Renal cortex interstitium (tissue), 11 donors: ENCODE measurements at regions not wholly inside any gene's neighbourhood (a gene's known extent, or its start where the extent isn't known, plus 50 kb on each side); places are given as distances from the start of the nearest gene placed in this dataset.
A peak's percentile ranks its signal among the peaks of the same experiment; 100 is the strongest.

Experiments
- DNase-seq, 11 donors: peaks; one replicate each; pipeline ENCODE4 v3.0.0-alpha.2; 2013; ENCODE audit warnings: low read depth in 9 of 11, low spot score in 4 of 11; ENCODE audit errors: extremely low read depth in 1 of 11

DNA sequence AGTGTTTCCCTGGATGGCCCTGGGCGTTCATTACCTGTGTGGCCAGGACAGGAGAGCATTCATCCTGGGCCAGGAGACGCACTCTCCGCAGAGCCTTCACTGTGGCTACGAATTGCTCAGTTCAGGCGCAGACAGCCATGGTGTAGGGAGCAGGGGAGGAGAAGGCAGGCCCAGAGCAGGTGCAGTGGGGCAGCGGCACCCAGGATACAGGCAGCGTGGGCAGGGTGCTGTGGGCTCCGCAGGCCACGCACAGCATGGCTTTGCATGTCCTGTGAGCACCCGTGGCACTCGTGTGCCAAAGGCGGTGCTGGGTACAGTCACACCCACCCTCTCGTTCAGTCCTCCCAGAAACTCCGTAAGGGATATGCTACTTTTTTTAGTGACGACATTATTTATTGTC is 124.2 kb upstream of the B3GAT1 start:
- DNase-seq: no peak

DNA sequence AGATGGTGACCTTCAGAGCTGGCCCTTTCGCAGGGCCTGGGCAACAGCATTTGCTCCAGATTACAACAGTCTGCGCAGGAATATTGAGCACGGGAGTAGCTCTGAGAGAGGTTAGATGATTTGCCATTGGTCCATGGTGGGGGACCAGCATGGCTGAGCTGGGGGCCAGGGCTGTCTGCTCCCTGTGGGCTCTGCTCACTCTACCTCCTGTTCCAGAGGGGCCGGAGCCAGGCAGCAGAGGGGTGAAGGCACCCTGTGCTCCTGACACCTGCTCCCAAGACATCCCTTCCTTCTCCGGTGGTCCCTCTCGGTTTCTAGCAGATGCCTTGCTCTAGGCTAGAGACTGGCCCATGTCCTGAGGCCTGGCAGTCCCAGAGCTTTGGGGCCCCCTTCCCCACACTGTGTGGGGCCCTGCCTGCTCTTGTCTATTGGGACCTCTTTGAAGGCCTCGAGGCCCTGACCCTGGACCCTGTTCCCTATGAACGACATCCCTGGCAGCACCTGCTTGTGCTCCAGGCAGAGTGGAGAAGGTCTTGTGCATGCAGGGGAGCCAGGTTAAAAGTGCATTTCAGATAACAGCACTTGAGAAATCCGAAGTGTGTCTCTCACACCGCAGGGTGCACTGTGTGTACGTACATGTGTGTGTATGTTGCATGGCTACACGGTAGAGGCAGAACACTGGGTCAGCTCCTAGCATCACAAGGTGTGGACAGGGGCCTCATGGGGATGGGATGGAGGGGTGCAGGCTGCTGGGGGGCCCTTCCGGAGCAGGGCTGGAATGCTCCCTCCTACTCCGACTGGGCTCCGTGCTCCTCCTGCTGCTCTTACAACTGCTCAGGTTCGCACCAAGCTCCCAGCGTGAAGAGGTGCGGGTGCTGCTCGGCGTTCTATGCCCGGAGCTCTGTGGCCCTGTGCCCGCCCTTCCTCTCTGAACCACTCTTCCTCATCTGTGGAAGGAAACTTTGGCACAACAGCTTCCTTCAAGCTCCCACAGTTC is 123.3 kb upstream of the B3GAT1 start:
- DNase-seq: no peak

DNA sequence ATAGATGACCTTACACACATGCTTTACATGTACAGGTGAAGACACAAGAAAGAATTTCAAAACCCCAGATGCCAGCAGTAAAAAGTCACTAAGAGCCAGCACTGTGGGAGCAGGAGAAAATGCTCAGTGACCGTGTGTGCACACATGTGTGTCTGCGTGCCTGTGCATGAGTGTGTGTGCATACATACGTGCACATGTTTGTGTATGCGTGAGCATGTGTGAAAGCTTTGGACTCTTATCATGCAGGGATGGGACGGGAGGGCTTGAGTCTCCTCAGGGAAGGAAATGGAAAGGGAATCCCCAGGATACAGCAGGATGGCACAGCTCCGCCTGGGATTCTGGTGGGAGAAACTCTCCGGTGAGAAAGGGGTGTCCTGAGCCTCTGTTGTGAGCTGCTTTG is 121.5 kb upstream of the B3GAT1 start:
- DNase-seq: no peak

DNA sequence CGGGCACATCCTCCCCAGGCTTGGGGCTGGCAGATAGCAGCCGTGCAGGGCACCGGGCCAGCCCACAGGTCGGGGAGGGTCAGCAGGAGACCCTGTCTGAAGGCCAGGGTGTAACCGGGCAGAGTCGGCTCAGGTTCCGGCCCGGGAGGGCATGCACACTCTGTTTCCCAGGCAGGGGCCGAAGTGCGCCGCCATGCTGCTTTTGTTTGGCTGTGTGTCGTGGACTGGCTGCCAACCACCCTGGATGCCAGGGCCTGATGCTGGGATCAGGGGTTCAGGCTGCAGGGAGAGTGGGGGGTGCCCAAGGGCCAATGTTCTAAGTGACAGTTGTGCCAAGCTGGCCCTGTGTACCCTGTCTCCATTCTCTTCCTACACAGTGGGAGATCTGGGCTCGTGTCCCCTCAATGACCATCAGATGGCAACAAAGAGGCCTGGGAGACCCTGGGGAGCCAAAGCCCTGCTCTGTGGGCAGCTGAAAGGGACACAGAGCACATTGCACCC is 120.9 kb upstream of the B3GAT1 start:
- no peak for DNase-seq

DNA sequence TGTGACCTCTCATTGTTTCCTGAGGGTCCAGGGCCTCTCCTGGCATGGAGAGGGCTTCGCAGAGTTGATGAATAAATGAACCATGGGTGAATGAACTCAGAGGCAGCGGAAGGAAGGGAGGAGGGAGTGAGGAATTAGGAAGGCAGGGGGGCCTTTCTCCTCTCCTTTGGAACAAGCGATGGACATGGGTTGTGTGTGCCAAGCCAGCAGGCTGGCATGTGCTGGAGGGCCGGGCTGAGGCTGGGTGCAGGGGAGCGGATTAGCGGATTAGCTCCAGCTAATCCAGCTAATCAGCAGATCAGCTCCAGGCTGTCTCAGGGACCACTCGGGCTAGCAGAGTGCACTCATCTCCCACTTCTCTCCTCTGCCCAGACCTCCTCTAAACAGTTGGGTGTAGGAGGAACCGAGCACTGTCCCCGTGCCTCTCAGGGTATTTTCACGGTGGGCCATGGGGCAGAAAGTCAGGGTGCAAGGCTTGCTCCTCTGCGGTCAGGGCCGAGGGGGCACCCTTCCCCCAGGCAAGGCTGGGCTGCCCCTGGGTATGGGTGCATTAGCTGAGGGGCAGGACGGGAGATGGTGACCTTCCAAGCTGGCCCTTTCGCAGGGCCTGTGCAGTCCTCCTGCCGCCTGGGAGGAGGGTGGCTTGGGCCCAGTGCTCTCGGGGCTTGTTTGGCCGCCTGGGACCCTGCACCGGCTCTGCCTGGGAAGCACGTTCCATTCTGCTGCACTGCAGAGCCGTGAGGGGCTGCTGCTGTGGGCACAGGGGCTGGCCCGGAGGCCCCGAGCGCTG is 120.3 kb upstream of the B3GAT1 start:
- DNase-seq: no peak

DNA sequence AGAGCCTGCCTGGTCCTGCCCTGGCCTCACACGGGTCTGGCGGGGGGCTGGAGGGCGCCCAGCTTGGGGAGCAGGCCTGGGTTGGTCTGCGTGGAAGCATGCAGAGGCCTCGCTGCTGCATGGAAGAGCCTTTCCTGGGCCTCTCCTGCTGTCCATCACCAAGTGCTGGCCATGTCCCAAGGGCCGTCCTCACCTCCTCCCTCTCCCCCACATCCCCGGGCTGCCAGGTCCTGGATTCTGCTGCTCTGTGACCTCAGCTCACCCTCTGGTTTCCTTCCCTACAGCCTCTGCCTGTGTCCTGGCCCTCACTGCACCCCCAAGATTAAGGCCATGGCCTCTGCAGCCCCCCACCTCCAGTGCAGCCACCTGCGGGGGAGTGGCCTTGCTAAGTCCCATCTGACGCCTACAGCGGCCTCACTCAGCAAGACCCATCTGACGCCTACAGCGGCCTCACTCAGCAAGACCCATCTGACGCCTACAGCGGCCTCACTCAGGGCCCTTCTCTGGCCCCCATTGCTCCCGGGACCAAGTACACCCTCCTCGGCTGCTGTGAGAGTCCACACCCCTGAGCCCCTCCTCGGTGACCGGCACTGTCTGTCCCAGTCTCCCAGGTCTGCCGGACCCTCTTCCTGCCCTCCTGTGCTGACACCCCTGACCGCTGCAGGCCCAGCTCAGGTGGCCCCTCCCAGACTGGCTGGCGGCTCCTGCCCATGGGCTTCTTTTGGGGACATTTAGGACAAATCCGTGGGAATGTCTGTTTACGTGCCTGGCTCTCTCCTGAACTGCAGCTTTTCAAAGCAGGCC is 119.5 kb upstream of the B3GAT1 start:
- DNase-seq: no peak

DNA sequence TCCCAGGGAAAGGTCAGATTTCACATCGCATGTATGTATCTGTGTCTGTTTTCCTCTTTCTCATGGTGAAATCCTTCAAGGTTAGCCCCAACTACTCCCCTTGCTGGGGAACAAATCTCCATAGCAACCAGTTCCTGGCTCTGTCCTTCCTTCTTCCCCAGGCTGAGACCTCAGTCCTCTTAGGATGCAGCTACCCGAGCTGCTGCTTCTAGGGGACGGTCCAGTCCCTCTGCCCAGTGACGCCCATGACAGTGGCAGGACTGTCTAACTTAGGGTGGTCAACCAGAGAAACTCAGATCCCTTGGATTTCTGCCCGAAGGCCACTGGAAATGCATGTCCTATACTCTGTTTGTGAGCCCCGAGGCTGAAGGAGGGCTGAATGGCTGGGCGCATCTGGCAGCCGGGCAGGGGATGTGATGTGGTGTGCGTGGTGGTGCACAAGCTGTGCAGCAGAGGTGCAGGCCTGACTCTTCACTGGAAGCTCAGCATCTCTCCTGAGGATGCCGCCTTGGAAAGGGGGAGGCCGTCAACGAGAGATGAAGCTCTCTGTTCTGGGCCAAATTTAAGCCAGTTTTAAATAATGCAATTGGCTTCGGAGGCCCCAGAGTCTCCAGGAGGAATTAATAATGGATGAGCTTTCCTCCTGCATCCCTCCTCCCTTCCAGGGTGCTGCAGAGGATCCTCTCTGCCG is 118.7 kb upstream of the B3GAT1 start:
- DNase-seq: no peak

DNA sequence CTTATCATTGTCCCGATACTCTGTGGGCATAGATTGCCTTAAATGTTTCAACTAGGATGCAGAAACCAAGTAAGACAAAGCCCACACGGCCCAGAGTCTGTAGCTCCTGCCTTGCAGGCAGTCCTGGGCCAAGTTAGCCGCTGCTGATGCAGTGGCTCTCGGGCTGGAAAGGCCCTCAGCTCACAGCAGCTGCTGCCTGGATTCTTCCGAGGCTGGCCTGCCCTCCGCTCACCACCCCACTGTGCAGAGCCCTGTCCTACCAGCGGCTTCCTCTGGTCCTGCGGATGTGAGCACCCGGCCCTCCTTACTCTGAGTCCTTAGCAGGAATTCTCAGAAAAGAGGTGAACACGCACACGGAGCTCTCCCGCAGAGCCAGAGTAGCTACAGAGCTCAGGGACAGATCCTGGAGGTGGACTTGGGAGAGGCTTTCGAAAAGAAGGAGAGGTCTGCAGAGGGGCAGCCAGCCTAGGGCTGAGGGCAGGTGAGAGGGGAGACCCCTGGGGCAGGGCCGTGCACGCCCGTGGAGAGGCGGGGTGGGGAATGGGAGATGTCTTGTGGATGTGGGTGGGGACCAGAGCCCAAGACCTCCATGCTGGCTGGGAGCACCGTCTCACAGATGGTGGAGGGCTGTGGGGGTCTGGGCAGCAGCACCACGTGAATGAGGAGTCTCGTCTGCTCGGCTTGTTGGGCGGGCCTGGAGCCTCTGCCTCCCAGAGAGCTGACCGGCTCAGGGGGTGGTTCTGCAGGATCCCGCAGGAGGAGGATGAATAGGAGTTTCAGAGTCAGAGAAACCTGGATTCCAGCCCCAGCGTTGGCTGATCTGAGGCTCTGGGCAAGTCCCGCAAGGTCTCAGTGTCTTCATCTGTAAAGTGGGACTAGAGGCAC is 117.4 kb upstream of the B3GAT1 start:
- no peak for DNase-seq

DNA sequence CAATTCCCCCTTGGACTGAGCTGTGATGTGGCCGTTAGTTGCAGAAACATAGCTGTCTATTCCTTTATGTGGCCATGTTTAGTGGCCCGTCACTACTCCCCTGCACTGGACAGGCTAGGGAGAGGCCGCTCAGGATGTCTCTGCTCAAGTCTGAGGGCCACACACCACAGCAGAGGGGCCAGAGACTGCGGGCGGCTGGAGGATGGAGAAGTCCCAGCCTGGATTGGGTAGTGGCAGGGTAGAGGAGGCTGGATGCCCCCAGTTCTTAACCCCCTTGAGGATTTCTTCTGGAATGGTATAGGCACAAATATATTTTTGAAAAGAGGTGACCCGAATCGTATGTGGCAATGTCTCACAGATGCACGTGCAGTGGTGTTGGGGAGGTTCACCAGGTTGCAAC is 116.4 kb upstream of the B3GAT1 start:
- DNase-seq: no peak

DNA sequence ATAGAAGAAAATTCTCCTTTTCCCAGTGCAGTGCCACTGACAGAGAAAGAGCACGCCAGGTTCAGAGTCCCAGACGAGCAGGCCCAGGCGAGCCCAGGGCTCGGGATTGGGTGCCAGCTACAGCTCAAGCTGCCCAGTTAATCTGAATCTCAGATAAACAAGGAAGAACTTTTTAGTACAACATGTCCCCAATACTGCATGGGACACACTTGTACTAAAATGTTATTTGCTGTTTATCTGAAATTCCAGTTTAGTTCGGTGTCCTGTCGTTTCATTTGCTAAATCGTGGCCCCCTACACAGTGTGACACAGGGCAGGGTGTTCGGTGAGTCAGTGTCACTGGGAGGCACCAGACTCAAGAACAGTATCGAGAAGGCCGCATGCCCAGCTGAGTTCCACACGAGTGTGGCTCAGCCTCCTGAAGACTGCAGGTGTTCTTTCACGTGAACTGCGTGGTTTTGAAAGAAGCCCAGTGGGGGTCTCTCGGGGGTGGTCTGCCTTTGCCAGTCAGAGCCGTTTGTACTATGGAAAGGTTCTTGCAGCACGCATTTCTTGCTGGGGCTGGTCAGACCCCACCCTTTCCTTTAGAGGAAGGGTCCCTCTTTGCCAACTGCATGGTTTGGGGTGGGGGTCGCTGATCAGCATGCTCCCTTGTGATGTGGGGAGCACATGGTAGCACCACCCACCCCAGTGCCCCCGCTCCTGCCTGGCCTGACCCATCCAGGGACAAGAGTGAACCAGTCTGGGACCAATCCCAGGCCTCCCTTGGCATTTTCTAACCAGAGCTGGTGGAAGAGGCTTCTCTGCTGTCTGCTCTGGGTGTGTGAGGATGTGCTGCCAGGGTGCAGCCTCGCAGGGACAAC is 115.6 kb upstream of the B3GAT1 start:
- no peak for DNase-seq

DNA sequence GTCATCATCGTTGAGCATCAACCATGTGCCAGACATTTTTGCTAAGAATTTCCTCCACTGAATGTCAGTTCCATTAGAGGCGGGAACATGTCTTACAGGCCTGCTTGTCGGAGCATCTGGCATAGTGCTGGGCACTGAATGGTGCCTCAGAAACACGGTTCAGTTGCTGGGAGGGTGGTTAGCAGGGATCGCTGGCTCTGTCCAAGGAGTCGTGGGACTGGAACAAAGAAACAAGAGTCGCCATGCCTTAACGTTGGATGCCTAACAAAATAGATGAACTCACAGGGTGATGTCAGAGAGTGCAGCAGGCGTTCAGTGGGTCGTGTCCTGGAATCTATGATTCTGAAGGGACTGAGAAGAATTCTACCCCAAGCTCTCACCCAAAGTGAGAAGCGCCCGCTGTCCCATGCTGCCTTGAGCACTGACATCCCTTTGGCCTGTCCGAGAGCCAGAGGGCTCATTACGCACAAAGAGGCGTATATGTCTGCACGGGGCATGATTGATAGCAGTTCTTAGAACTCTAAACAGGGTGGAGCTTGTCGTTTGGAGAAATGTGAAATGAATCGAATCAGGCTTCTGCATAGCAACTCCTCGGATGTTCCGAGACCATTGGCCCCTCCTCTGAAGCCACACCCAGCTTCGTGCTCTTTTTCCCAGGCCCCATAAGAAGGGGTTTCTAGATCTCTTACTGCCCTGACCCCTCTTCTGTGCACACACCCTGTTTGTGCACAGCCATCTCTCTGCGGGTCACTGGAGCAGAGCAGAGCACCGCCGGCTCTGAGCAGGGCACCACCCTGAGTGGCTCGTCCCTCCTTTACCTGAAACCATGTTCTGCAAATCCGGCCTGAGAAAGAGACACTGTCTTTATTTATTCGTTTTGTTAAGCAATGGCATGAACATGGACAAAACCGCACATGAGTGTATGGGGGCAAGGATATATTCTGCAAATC is 113.1 kb upstream of the B3GAT1 start:
- DNase-seq: peak in 5 of 11 donors; percentile 8 to 11 (median 11)

DNA sequence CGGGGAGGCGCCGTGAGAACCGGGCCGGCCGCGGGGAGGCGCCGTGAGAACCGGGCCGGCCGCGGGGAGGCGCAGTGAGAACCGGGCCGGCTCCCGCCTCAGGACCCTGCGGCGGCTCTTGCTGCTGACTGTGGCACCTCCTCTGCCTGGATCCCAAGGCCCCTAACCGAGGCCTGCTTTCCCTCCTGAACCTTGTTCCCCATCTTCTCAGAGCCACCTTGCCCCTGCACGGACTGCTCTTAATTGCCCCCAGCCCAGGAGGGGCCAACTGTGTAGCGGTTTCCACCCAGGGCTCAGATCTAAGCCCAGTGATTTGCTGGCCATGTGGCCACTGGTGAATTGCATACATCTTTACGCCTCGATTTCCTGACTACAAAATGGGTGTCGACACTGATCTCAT is 112.2 kb upstream of the B3GAT1 start:
- DNase-seq: no peak

DNA sequence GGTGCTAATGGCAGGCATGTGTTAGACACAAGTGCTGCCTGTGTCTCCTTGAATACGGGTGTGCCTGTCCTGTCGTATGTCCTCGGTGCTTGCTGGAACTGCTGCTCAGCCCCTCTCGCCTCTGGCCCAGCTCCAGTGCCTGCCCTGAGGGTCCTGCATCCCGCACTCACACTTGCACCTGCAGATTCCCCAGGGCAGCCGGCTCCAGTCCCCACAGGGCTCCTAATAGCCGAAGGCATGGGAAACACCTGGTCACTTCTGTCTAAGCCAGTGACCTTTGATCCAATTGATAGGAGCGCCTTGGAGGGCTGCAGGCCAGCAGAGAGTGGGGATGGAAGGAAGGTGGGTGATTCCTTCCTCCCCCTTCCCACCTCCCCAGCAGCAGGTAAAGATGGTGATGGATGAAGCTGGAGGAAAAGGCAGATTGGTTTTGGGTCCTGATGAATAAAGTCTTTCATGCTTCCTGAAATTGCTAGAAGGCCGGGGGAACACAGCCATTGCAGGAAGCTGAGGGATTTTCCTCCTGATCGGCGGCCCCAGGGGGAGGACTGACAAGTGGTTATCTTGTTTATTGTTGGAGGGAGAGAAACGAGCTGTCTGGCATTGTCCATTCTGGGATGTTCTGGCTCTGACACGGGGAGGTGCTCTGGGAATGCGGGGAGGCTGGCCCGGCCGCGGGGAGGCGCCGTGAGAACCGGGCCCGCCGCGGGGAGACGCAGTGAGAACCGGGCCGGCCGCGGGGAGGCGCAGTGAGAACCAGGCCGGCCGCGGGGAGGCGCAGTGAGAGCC is 110.9 kb upstream of the B3GAT1 start:
- DNase-seq: no peak

DNA sequence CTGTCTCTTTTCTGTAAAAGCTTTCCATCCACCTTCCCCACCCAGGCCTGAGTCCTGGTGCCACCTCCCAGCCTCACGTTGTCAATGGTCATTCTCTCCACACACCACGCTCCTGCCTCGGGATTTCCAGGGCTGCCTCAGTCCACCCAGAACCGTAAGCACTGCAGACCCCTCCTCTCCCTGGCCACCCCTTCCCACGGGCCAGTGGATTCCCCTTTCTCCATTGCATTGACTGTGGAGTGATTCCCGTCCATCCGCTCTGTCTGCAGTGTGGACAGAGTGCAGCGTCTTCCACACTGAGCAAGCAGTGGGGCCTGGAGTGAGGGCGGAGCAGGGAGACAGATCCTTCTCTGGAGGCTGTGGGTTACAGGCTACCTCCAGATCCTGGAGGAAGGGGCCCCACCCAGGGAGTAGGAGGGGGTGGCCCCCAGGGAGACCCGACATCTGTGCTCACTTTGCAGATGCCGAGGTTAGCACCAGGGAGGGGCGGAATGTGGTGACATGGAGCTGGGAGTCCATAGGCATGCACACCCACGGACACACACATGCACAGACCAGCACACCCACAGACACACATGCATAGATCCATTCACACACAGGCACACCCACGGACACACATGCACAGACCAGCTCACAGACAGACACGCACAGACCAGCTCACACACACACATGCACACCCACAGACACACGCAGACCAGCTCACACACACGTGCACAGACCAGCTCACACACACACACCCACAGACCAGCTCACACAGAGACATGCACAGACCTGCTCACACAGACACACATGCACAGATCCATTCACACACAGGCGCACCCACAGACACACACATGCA is 109.6 kb upstream of the B3GAT1 start:
- no peak for DNase-seq
